A549 (cell line): ENCODE measurements at regions not wholly inside any gene's neighbourhood (a gene's known extent, or its start where the extent isn't known, plus 50 kb on each side); places are given as distances from the start of the nearest gene placed in this dataset.

Experiments
- ATAC-seq, 2 experiments: fragments of 200-7000 bp in 1 of 2; fragments of >200 bp in 1 of 2; cut with Nextera tagmentation in 1 of 2; cut with Tn5 transposase in 1 of 2; 3 replicates each; pipeline versions ENCODE4 v1.8.0 to v1.9.1; 2018 to 2020; ENCODE audit warnings: mild to moderate bottlenecking in 1 of 2, moderate library complexity in 1 of 2
- CTCF ChIA-PET: fragments of 300-600 bp; sonication (Branson Sonifier 250); formaldehyde crosslinking; extraction: SDS; loops from one replicate; lab custom pipeline; 2021; ENCODE audit warnings: antibody characterized with exemption, inconsistent platforms; lab: Yijun Ruan, JAX
- POLR2A ChIA-PET: fragments of 350-600 bp; formaldehyde crosslinking; extraction: SDS; loops from one replicate; lab custom pipeline; 2021; ENCODE audit warnings: antibody characterized with exemption, inconsistent platforms; lab: Yijun Ruan, JAX
- DNase-seq, 2 experiments: peaks; one replicate each; pipeline versions ENCODE4 v3.0.0 to v3.0.0-alpha.2; 2011 to 2016; ENCODE audit warnings: low read depth in 1 of 2, low spot score in 1 of 2
- FAIRE-seq: peaks from 2 replicates; lab custom pipeline; 2011; peaks lifted over from hg19 to GRCh38; lab: Jason Lieb, UNC
- H3K27ac ChIP-seq, 2 experiments: fragments of >200 bp; sonication (Bioruptor Twin); formaldehyde crosslinking; 3 replicates each; pipeline ENCODE4 v1.5.1; 2016 to 2017
- H3K4me1 ChIP-seq: fragments of >200 bp; sonication (Bioruptor Twin); formaldehyde crosslinking; 3 replicates; pipeline ENCODE4 v1.6.1; 2016
- H3K4me2 ChIP-seq: fragments of >200 bp; sonication (Bioruptor Twin); formaldehyde crosslinking; 3 replicates; pipeline ENCODE4 v1.6.1; 2016
- H3K4me3 ChIP-seq: fragments of >200 bp; sonication (Bioruptor Twin); formaldehyde crosslinking; 3 replicates; pipeline ENCODE4 v1.5.1; 2016
- H3K9me3 ChIP-seq: fragments of >200 bp; sonication (Bioruptor Twin); formaldehyde crosslinking; 3 replicates; pipeline ENCODE4 v1.6.1; 2016
- CBX2 ChIP-seq: fragments of 200-600 bp; sonication (generic); IDR thresholded peaks from 2 replicates; pipeline ENCODE4 v1.6.1; 2016; ENCODE audit warnings: low read depth, mild to moderate bottlenecking, borderline replicate concordance
- CEBPB ChIP-seq, 2 experiments: fragments of >200 bp in 1 of 2; sonication (Bioruptor Twin) in 1 of 2; formaldehyde crosslinking in 1 of 2; IDR thresholded peaks; 2 replicates each; pipeline ENCODE4 v1.6.1; 2012 to 2016
- CHD2 ChIP-seq: fragments of 150-350 bp; IDR thresholded peaks from 2 replicates; pipeline ENCODE4 v1.6.1; 2014; ENCODE audit warnings: low read length; ENCODE audit not compliant: partially characterized antibody
- ELK1 ChIP-seq: fragments of 150-350 bp; IDR thresholded peaks from 2 replicates; pipeline ENCODE4 v1.6.1; 2014; ENCODE audit warnings: low read depth, mild to moderate bottlenecking, low read length
- EP300 ChIP-seq, 2 experiments: fragments of >200 bp; sonication (Bioruptor Twin); formaldehyde crosslinking; IDR thresholded peaks; 2 replicates in 1 of 2; 3 replicates in 1 of 2; pipeline ENCODE4 v1.6.1; 2016 to 2017
- ESRRA ChIP-seq: fragments of 150-350 bp; IDR thresholded peaks from 2 replicates; pipeline ENCODE4 v1.6.1; 2014; ENCODE audit warnings: mild to moderate bottlenecking, low read length, borderline replicate concordance
- GATA3 ChIP-seq: IDR thresholded peaks from 2 replicates; pipeline ENCODE4 v1.6.1; 2012; ENCODE audit warnings: borderline replicate concordance
- HDAC2 ChIP-seq: fragments of 200-600 bp; sonication (generic); IDR thresholded peaks from 2 replicates; pipeline ENCODE4 v1.6.1; 2016
- HEYL ChIP-seq: fragments of 250-450 bp; sonication (Bioruptor Pico); IDR thresholded peaks from 2 replicates; pipeline ENCODE4 v1.8.0; 2021; ENCODE audit warnings: mild to moderate bottlenecking, moderate library complexity
- HOXA7 ChIP-seq: fragments of 250-450 bp; sonication (Bioruptor Pico); IDR thresholded peaks from 2 replicates; pipeline ENCODE4 v1.5.0; 2020; ENCODE audit warnings: mild to moderate bottlenecking, moderate library complexity
- JUNB ChIP-seq: fragments of >200 bp; sonication (Bioruptor Twin); formaldehyde crosslinking; IDR thresholded peaks from 2 replicates; pipeline ENCODE4 v1.6.1; 2016
- MAFK ChIP-seq: fragments of 450-650 bp; IDR thresholded peaks from 2 replicates; pipeline ENCODE4 v1.6.1; 2014; ENCODE audit not compliant: partially characterized antibody
- MAZ ChIP-seq: fragments of 150-350 bp; IDR thresholded peaks from 2 replicates; pipeline ENCODE4 v1.6.1; 2014; ENCODE audit warnings: antibody characterized with exemption, low read depth, low read length, borderline replicate concordance
- PBX3 ChIP-seq: IDR thresholded peaks from 2 replicates; pipeline ENCODE4 v1.6.1; 2012
- POLR2A ChIP-seq: IDR thresholded peaks from 2 replicates; pipeline ENCODE4 v1.6.1; 2012; ENCODE audit warnings: mild to moderate bottlenecking, low read length
- RAD21 ChIP-seq, 2 experiments: fragments of >200 bp in 1 of 2; sonication (Bioruptor Twin) in 1 of 2; formaldehyde crosslinking in 1 of 2; IDR thresholded peaks in 1 of 2; conservative IDR thresholded peaks in 1 of 2; 2 replicates in 1 of 2; 3 replicates in 1 of 2; pipeline ENCODE4 v1.6.1; 2012 to 2018; ENCODE audit warnings: inconsistent platforms in 1 of 2
- RCOR1 ChIP-seq: fragments of 150-350 bp; IDR thresholded peaks from 2 replicates; pipeline ENCODE4 v1.6.1; 2014; ENCODE audit warnings: antibody characterized with exemption, low read length, low read depth
- SMC3 ChIP-seq: fragments of >200 bp; sonication (Bioruptor Twin); formaldehyde crosslinking; IDR thresholded peaks from 3 replicates; pipeline ENCODE4 v1.6.1; 2018; ENCODE audit warnings: inconsistent platforms
- SREBF2 ChIP-seq: fragments of 450-650 bp; IDR thresholded peaks from 2 replicates; pipeline ENCODE4 v1.6.1; 2014; ENCODE audit warnings: mild to moderate bottlenecking, moderate library complexity
- ZFP36 ChIP-seq: fragments of 450-650 bp; IDR thresholded peaks from 2 replicates; pipeline ENCODE4 v1.6.1; 2014; ENCODE audit warnings: borderline replicate concordance; ENCODE audit not compliant: partially characterized antibody
- ZSCAN20 ChIP-seq: fragments of 250-450 bp; sonication (Bioruptor Pico); IDR thresholded peaks from 2 replicates; pipeline ENCODE4 v1.8.0; 2022; ENCODE audit warnings: mild to moderate bottlenecking, moderate library complexity
- WGBS: methylation state at CpG from one replicate; pipeline ENCODE4 v1.1.6; 2017; ENCODE audit errors: missing lambda C conversion rate; 5-methylcytosine and 5-hydroxymethylcytosine counted together
- TF ChIP-seq, protein P1 (sequence below): IDR thresholded peaks from 2 replicates; pipeline ENCODE4 v1.6.1; 2012
- TF ChIP-seq, protein P2 (sequence below): fragments of >200 bp; sonication (Bioruptor Twin); formaldehyde crosslinking; IDR thresholded peaks from 3 replicates; pipeline ENCODE4 v1.6.1; 2016

GRCh38 chr14:26845151-26845818, 247.5 kb upstream of the NOVA1 start:
- DNase-seq = peak in 1 of 2 experiments; percentile 54
- CTCF ChIA-PET = interaction anchor here (0.6 to 1.9 kb wide), 2 partner anchors 139 to 1848 kb away, joined by 5 to 6 read pairs; no protein-coding TSS in a partner anchor
- no peaks in the 10 kb centered on the region for H3K9me3 ChIP-seq
- ATAC-seq = no peak
- TF ChIP-seq JUNB = peak; percentile 35; the same call in 1 of the 2 replicates
- peak; percentile 13; the same call in 1 of the 3 replicates for TF ChIP-seq SMC3
- peak; percentile 12 to 40; a peak in 1 of 4 replicates for TF ChIP-seq CEBPB (IDR thresholded peaks at IDR 0.05)
- TF ChIP-seq EP300 (IDR thresholded peaks at IDR 0.05) = peak; percentile 40 to 49; a peak in 2 of 5 replicates
- TF ChIP-seq CBX2 = no peak
- peak; percentile 40; the same call in 1 of the 2 replicates for TF ChIP-seq GATA3
- TF ChIP-seq, protein P1, sequence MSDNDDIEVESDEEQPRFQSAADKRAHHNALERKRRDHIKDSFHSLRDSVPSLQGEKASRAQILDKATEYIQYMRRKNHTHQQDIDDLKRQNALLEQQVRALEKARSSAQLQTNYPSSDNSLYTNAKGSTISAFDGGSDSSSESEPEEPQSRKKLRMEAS = 0 out of 2 replicates have a peak, but pooled peaks have one; percentile 22
- TF ChIP-seq PBX3 = no peak
- TF ChIP-seq RAD21 (conservative IDR thresholded peaks at IDR 0.05 in 1 of 2, IDR thresholded peaks at IDR 0.05 in 1 of 2) = 0 out of 5 replicates have a peak, but pooled peaks of 1 of the 2 experiments have one; percentile 25
- no peak for TF ChIP-seq HDAC2
- no peak for TF ChIP-seq MAFK
- TF ChIP-seq, all 56 proteins: peak for 7
- H3K4me3 ChIP-seq = no peak overlapping the region
- H3K4me2 ChIP-seq = peak overlapping the region; percentile 69
- 27% methylated on average over 6 of the region's 6 CpGs for WGBS
- POLR2A ChIA-PET = no interaction called here
- H3K4me1 ChIP-seq = peaks cover 55% of the 10 kb centered on the region
- peak overlapping the region; percentile 66 to 72 for H3K27ac ChIP-seq
- FAIRE-seq = peak; percentile 89

DNA sequence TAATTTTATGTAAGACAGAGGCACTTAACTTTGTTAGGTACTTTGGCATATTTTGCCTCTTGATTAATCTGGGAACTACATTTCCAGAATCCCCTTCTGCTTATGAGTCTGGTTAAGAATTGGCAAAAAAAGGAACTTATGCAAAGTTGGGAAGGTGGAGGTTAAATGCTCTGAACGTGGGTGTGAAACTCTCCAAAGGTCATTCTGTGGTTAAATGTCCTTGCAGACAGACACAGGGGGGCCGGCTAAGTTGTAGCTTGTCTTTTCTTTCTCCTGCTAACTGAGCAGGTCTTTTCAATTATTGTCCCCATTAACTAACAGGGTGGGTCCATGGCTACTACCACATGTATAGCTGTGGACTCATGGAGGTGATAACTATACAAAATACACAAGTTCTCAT, 248.6 kb upstream of the NOVA1 start:
- no peak for ATAC-seq
- Histone ChIP-seq H3K4me1 (peaks cover 44% of the 10 kb centered on the region), H3K4me2 (peak overlapping the region; percentile 69; the same call in 2 of the 3 replicates), H3K9me3 (peaks cover 2% of the 10 kb centered on the region; the same call in 1 of the 3 replicates), H3K4me3 (no peak overlapping the region), H3K27ac (peak overlapping the region; percentile 65 to 66)
- POLR2A ChIA-PET = no interaction called here
- DNase-seq = no peak
- 73% methylated on average over 2 of the region's 2 CpGs for WGBS
- no peak for TF ChIP-seq ESRRA
- no peak for TF ChIP-seq ZFP36
- no peak for TF ChIP-seq HEYL (CRISPR knock-in tag)
- TF ChIP-seq ZSCAN20 = no peak
- no peak for TF ChIP-seq HOXA7 (CRISPR knock-in tag)
- TF ChIP-seq, protein P2, sequence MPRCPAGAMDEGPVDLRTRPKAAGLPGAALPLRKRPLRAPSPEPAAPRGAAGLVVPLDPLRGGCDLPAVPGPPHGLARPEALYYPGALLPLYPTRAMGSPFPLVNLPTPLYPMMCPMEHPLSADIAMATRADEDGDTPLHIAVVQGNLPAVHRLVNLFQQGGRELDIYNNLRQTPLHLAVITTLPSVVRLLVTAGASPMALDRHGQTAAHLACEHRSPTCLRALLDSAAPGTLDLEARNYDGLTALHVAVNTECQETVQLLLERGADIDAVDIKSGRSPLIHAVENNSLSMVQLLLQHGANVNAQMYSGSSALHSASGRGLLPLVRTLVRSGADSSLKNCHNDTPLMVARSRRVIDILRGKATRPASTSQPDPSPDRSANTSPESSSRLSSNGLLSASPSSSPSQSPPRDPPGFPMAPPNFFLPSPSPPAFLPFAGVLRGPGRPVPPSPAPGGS = no peak
- TF ChIP-seq CHD2 = no peak
- TF ChIP-seq MAZ = no peak
- FAIRE-seq = no peak
- CTCF ChIA-PET = interaction anchor here (1.9 kb wide), 1 partner anchor 138 kb away, joined by 6 read pairs; no protein-coding TSS in a partner anchor

DNA sequence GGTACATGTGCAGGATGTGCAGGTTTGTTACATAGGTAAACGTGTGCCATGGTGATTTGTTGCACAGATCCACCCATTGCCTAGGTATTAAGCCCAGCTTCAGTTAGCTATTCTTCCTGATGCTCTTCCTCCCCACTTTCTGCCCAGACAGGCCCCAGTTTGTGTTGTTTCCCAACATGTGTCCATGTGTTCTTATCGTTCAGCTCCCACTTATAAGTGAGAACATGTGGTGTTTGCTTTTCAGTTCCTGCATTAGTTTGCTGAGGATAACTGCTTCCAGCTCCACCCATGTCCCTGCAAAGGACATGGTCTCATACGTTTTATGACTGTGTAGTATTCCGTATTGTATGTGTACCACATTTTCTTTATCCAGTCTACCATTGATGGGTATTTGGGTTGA, 251.7 kb upstream of the NOVA1 start:
- DNase-seq (no peak), ATAC-seq (no peak), FAIRE-seq (no peak)
- WGBS = 80% methylated on average over 4 of the region's 4 CpGs
- H3K4me3 ChIP-seq = no peak overlapping the region
- CTCF ChIA-PET = no interaction called here
- TF ChIP-seq RCOR1 = no peak
- TF ChIP-seq ELK1 = no peak
- TF ChIP-seq POLR2A = no peak
- no peak for TF ChIP-seq SREBF2
- no peak for TF ChIP-seq ZSCAN20
- TF ChIP-seq HEYL (CRISPR knock-in tag) = no peak
- TF ChIP-seq HOXA7 (CRISPR knock-in tag) = no peak
- no peak overlapping the region for H3K27ac ChIP-seq
- peaks cover 3% of the 10 kb centered on the region; the same call in 1 of the 3 replicates for H3K9me3 ChIP-seq
- peaks cover 23% of the 10 kb centered on the region for H3K4me1 ChIP-seq
- no peak overlapping the region for H3K4me2 ChIP-seq
- POLR2A ChIA-PET = no interaction called here
